ENCODE measurements at regions not wholly inside any gene's neighbourhood (a gene's known extent, or its start where the extent isn't known, plus 50 kb on each side); places are given as distances from the start of the nearest gene placed in this dataset.

- no peaks in the 10 kb centered on the region for H4K20me1 ChIP-seq (ENCODE audit: insufficient read depth)
- H3K36me3 ChIP-seq (ENCODE audit: control insufficient read depth in 1 of 2, insufficient read depth in 2 of 2, low read length in 2 of 2): no peaks in the 10 kb centered on the region
- DNase-seq (ENCODE audit: low read depth, low spot score): no peak
- H2AFZ ChIP-seq (ENCODE audit: low read depth, low read length, poor library complexity, severe bottlenecking): no peak overlapping the region
- no peaks in the 10 kb centered on the region for H3K27me3 ChIP-seq (ENCODE audit: insufficient read depth, low read length)
- intact Hi-C loops (cut with micrococcal nuclease): no loop called here
- no peak overlapping the region for H3K4me2 ChIP-seq (ENCODE audit: low read length)
- no peaks in the 10 kb centered on the region for H3K79me2 ChIP-seq (ENCODE audit: insufficient read depth, low read length)
- H3K4me3 ChIP-seq (replicated peaks in 1 of 2; ENCODE audit: low read depth in 1 of 2, low read length in 2 of 2): no peak overlapping the region
- ATAC-seq: no peak
- no peak for TF ChIP-seq CTCF (IDR thresholded peaks at IDR 0.05 in 2 of 3, conservative IDR thresholded peaks at IDR 0.05 in 1 of 3; ENCODE audit: borderline replicate concordance in 1 of 3, insufficient read depth in 1 of 3, low read depth in 2 of 3, low read length in 2 of 3)
- TF ChIP-seq, protein P1, sequence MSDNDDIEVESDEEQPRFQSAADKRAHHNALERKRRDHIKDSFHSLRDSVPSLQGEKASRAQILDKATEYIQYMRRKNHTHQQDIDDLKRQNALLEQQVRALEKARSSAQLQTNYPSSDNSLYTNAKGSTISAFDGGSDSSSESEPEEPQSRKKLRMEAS (IDR thresholded peaks at IDR 0.05): no peak
- TF ChIP-seq POLR2AphosphoS5 (IDR thresholded peaks at IDR 0.05; ENCODE audit: low read depth, low read length): no peak
- no peak for TF ChIP-seq ELF1 (IDR thresholded peaks at IDR 0.05; ENCODE audit: borderline replicate concordance, low read depth)
- TF ChIP-seq, protein P2, sequence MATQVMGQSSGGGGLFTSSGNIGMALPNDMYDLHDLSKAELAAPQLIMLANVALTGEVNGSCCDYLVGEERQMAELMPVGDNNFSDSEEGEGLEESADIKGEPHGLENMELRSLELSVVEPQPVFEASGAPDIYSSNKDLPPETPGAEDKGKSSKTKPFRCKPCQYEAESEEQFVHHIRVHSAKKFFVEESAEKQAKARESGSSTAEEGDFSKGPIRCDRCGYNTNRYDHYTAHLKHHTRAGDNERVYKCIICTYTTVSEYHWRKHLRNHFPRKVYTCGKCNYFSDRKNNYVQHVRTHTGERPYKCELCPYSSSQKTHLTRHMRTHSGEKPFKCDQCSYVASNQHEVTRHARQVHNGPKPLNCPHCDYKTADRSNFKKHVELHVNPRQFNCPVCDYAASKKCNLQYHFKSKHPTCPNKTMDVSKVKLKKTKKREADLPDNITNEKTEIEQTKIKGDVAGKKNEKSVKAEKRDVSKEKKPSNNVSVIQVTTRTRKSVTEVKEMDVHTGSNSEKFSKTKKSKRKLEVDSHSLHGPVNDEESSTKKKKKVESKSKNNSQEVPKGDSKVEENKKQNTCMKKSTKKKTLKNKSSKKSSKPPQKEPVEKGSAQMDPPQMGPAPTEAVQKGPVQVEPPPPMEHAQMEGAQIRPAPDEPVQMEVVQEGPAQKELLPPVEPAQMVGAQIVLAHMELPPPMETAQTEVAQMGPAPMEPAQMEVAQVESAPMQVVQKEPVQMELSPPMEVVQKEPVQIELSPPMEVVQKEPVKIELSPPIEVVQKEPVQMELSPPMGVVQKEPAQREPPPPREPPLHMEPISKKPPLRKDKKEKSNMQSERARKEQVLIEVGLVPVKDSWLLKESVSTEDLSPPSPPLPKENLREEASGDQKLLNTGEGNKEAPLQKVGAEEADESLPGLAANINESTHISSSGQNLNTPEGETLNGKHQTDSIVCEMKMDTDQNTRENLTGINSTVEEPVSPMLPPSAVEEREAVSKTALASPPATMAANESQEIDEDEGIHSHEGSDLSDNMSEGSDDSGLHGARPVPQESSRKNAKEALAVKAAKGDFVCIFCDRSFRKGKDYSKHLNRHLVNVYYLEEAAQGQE (IDR thresholded peaks at IDR 0.05; ENCODE audit: low read depth): no peak
- TF ChIP-seq ATF3 (IDR thresholded peaks at IDR 0.05): no peak
- no peak for TF ChIP-seq ZNF274 (IDR thresholded peaks at IDR 0.05; ENCODE audit: low read depth, low read length)
- no peak for TF ChIP-seq SP1 (IDR thresholded peaks at IDR 0.05; ENCODE audit: low read depth)
- TF ChIP-seq EGR1 (IDR thresholded peaks at IDR 0.05; ENCODE audit: low read depth): no peak
- TF ChIP-seq ZFX (IDR thresholded peaks at IDR 0.05): no peak
- TF ChIP-seq POLR2A (IDR thresholded peaks at IDR 0.05; ENCODE audit: borderline replicate concordance, extremely low read depth, insufficient read depth, insufficient read length): no peak
- no peak for TF ChIP-seq ZBTB33 (IDR thresholded peaks at IDR 0.05; ENCODE audit: extremely low read depth, insufficient replicate concordance, low read length)
- no peak for TF ChIP-seq SIN3A (IDR thresholded peaks at IDR 0.05; ENCODE audit: low read depth)
- TF ChIP-seq FOSL1 (IDR thresholded peaks at IDR 0.05; ENCODE audit: low read depth): no peak
- TF ChIP-seq EZH2phosphoT487 (IDR thresholded peaks at IDR 0.05; ENCODE audit: borderline replicate concordance): no peak
- TF ChIP-seq RAD21 (IDR thresholded peaks at IDR 0.05; ENCODE audit: low read depth): no peak
- no peaks in the 10 kb centered on the region for H3K9me2 ChIP-seq (ENCODE audit: insufficient read depth)
- POLR2A ChIA-PET: no interaction called here
- H3K9ac ChIP-seq (ENCODE audit: low read length): no peak overlapping the region
- H3K4me1 ChIP-seq (ENCODE audit: control insufficient read depth in 1 of 2, insufficient read depth in 2 of 2, low read length in 2 of 2): peaks cover 20 to 25% of the 10 kb centered on the region in 2 experiments
- RAD21 ChIA-PET (ENCODE audit: low non-redundant PET in 1 of 2, low total read pairs in 2 of 2, uncharacterized antibody in 2 of 2, unreplicated experiment in 2 of 2): no interaction called here
- H3K27ac ChIP-seq (ENCODE audit: low read depth, low read length): no peak overlapping the region
- H3K9me3 ChIP-seq (ENCODE audit: control insufficient read depth in 1 of 2, insufficient read depth in 1 of 2, low read depth in 1 of 2, low read length in 2 of 2): no peaks in the 10 kb centered on the region
- CTCF ChIA-PET: no interaction called here
- no TSS peak for BruUV-seq (replicated peaks)
These were observed 427.1 kb downstream of the EFNB2 start for GRCh38 chr13:106108346-106108745.

Data from HCT116 (cell line).